GM19239 (cell line): ENCODE measurements at regions not wholly inside any gene's neighbourhood (a gene's known extent, or its start where the extent isn't known, plus 50 kb on each side); places are given as distances from the start of the nearest gene placed in this dataset.
"Not testable (repeated sequence)": the region's sequence is repeated elsewhere in the genome, so short reads cannot be mapped to it uniquely, and the experiment has no call there.

ENCODE experiments used
- DNase-seq: peaks from one replicate; pipeline ENCODE4 v3.0.0; 2011; ENCODE audit warnings: low spot score; ENCODE audit not compliant: insufficient read length
- FAIRE-seq: peaks from 2 replicates; lab custom pipeline; 2011; peaks lifted over from hg19 to GRCh38; lab: Jason Lieb, UNC

DNA sequence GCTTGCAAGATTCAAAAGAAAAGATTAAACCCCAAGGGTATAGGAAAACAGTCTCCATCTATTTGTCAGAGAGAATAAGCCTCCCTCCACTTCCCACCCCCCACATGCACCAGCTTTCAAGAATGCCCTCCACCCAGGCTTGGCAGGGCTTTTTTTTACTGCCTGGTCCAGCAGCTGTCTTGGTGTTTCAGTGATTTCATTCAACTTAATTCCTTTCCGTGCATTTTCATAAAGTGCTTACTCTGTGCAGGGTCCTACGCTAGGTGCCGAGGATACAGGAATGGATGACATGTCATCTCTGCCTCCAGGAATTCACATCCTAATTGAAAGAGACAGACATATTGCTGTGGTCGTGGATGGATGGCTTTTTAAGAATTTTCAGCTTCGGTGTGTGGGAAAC, 117.9 kb downstream of the LRATD1 start:
- no peak for DNase-seq
- FAIRE-seq: no peak

DNA sequence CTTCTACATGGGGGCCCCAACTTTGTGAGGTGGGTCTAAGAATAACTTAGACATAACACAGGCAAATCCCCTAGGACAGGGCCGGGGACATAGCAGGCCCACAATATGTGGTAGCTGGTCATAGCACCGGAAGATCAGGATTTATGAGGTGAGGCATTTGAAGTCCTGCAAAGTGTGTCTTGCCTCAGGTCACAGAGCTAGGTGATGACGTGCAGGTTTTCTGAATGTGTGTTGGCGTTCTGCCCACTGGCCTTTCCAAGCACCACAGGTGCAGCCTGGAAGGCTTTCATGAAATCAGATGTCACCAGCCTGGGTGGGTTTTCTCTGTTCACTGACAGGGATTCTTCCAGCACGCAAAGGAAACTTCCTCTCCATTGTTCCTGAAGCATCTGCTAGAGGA, 119.1 kb downstream of the LRATD1 start:
- no peak for DNase-seq
- no peak for FAIRE-seq

DNA sequence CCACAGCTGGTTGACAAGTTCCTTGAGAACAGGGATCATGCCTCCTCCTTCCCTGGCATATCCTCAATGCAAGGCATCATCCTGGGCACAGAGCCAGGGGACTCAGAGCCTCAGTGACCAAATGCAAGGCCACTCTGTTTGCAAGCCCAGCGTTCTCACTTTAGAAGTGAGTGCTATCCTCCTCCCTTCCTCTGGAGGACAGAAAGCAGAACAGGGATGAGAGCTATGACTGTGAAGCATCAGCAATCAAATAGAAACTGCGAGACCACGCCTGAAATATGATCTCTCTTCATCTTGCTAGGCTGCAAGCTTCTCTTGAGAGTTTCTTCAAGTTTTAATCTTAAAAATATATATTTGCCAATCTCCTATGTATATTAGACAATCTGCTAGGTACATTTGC, 119.8 kb downstream of the LRATD1 start:
- no peak for DNase-seq
- FAIRE-seq: no peak

GRCh38 chr2:14756122-14756541, 123.6 kb downstream of the LRATD1 start:
- DNase-seq (no peak), FAIRE-seq (no peak)

GRCh38 chr2:14756981-14757657, 124.6 kb downstream of the LRATD1 start:
- no peak for FAIRE-seq
- DNase-seq: no peak

DNA sequence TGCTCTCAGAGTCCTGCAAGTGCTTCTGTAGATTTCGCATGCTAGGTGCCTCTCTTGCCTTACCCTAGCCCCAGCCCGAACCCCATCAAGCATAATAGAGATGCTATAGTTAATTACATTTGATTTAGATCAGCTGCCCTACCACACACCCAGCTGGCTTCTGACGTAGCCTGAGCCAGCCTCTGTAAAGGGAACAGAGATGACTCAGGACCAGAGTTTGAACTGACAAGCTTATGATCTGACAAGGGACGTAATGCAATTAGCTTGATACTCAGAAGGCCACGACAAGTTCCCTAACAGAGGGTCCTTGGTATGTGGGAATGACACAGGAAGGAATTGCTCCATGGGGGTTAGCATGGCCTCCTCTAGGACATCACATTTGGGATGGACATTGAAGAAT, 126.6 kb downstream of the LRATD1 start:
- FAIRE-seq (no peak), DNase-seq (no peak)

GRCh38 chr2:14760169-14760568, 127.7 kb downstream of the LRATD1 start:
- no peak for DNase-seq
- FAIRE-seq: no peak

- FAIRE-seq: no peak
- no peak for DNase-seq
These were observed 128.6 kb downstream of the LRATD1 start for GRCh38 chr2:14761118-14761517.

- no peak for FAIRE-seq
- DNase-seq: no peak
These were observed 141.2 kb downstream of the LRATD1 start for GRCh38 chr2:14773696-14774095.

DNA sequence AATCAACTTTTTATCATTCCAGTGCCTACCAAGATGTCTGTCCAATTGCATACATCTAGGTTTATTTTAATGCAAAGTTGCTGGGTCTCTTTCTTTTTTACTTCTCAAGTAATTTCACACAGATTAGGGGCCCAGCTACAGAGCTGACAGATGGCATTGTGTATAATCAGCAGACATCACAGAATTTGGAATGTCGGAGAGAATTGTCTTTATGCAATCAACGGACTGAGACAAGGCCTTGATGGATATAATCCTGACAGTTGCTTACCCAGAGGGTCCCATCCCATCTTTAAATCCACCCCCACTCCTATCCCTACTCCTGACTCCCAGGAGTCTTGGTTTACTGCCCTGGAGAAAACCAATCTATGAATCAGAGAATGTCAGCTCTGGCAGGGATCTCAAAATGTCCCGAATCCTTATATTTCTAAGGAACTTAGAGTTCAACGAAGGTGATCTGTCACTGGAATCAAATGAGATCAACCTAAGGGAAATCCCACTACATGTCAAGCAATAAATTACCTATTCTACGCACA, 142.0 kb downstream of the LRATD1 start:
- no peak for DNase-seq
- FAIRE-seq: no peak

GRCh38 chr2:14776216-14776615, 143.7 kb downstream of the LRATD1 start:
- DNase-seq: no peak
- FAIRE-seq: no peak

DNA sequence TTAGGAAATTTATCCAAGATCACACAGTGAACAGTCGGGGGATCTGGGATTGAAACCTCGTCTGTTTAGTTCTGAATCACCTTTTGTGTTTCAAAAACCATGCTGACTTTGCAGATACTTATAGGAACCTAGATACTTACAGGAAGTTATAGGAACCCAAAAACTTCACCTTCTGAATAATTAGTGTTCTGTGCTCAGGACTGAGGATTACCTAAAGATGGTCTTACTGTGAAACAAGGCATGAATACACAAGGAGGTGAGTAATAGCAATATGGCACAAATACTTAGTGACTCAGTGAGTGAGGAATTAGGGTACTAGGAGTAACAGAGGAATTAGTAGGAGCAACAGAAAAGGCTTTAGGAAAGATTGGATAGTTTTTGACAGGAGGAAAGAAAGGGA, 145.5 kb downstream of the LRATD1 start:
- no peak for DNase-seq
- FAIRE-seq: no peak

GRCh38 chr2:14779252-14779651, 146.7 kb downstream of the LRATD1 start:
- DNase-seq (no peak), FAIRE-seq (no peak)

GRCh38 chr2:14781142-14781541, 148.6 kb downstream of the LRATD1 start:
- DNase-seq (no peak), FAIRE-seq (no peak)

GRCh38 chr2:14788814-14789213, 156.3 kb downstream of the LRATD1 start:
- not testable (repeated sequence) for DNase-seq, FAIRE-seq

GRCh38 chr2:14790041-14790640, 157.6 kb downstream of the LRATD1 start:
- DNase-seq (no peak), FAIRE-seq (no peak)

GRCh38 chr2:14803994-14804393, 171.5 kb downstream of the LRATD1 start:
- DNase-seq (no peak), FAIRE-seq (no peak)

- no peak for FAIRE-seq
- DNase-seq: no peak
These were observed 172.4 kb downstream of the LRATD1 start for GRCh38 chr2:14804902-14805301.

- FAIRE-seq: no peak
These were observed 174.1 kb downstream of the LRATD1 start for GRCh38 chr2:14806613-14807012.

GRCh38 chr2:14815201-14815600, 182.7 kb downstream of the LRATD1 start:
- FAIRE-seq (no peak), DNase-seq (no peak)

More at GRCh38 chr2:14806613-14807012, 174.1 kb downstream of the LRATD1 start:
- DNase-seq: no peak

DNA sequence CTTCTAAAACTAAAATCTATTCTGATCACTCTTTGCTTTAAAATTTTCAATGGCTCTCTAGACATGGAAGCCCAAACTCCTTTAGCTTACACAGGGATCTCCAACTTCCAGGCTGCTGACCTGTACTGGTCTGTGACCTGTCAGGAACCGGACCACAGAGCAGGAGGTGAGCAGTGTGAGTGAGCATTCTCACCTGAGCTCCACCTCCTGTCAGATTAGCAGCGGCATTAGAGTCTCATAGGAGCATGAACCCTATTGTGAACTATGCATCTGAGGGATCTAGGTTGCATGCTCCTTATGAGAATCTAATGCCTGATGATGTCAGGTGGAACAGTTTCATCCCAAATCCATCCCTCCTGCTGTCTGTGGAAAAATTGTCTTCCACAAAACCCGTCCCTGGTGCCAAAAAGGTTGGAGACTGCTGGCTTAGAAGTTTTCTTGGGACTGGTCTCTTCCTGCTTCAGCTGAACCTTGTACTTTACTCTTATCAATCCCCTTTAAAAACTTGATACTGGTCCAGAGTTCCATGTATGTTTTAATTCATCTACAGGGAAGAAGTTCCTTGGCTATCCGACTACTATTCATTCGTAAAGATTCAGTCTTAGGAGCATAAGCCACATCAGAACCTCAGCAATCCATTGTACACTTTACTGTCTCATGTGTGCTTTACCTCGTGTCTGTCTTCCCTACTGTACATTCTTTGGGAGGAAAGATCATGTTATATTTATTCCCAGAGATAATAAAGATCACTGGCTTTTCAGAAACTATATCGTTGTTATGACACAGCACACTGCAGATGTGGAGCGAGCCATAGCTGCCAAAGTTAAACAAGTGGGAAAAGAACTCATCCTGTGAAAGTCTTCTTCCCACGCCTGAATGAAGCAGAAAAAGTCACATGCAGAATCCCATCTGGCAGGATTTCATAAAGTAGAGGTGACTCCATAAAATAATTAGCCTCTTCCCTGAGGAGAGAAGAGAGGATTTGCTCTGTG, 183.8 kb downstream of the LRATD1 start:
- DNase-seq: no peak
- no peak for FAIRE-seq
